ENCODE measurements at regions not wholly inside any gene's neighbourhood (a gene's known extent, or its start where the extent isn't known, plus 50 kb on each side); places are given as distances from the start of the nearest gene placed in this dataset.

- no peaks in the 10 kb centered on the region for H3K36me3 ChIP-seq (ENCODE audit: insufficient read depth, low read length)
- H3K9me3 ChIP-seq (ENCODE audit: low read length) = peaks cover 3% of the 10 kb centered on the region
- H3K27me3 ChIP-seq (ENCODE audit: insufficient read depth, low read length) = peaks cover 27% of the 10 kb centered on the region
- no peaks in the 10 kb centered on the region for H3K4me1 ChIP-seq (ENCODE audit: insufficient read depth, low read length)
- no peak overlapping the region for H3K4me3 ChIP-seq (ENCODE audit: low read length)
- H2AFZ ChIP-seq (ENCODE audit: low read depth, low read length) = no peak overlapping the region
Observed at GRCh38 chr20:62537649-62538292, 62.0 kb upstream of the GATA5 start.

- H3K27me3 ChIP-seq (ENCODE audit: insufficient read depth, low read length) = peaks cover 16% of the 10 kb centered on the region
- no peak overlapping the region for H2AFZ ChIP-seq (ENCODE audit: low read depth, low read length)
- H3K4me3 ChIP-seq (ENCODE audit: low read length) = no peak overlapping the region
- H3K9me3 ChIP-seq (ENCODE audit: low read length) = peaks cover 3% of the 10 kb centered on the region
- no peaks in the 10 kb centered on the region for H3K36me3 ChIP-seq (ENCODE audit: insufficient read depth, low read length)
- no peaks in the 10 kb centered on the region for H3K4me1 ChIP-seq (ENCODE audit: insufficient read depth, low read length)
Observed at GRCh38 chr20:62539198-62540045, 63.6 kb upstream of the GATA5 start.

GRCh38 chr20:62540504-62540903 lies 64.7 kb upstream of the GATA5 start:
- no peak overlapping the region for H2AFZ ChIP-seq (ENCODE audit: low read depth, low read length)
- H3K9me3 ChIP-seq (ENCODE audit: low read length) = peaks cover 3% of the 10 kb centered on the region
- no peaks in the 10 kb centered on the region for H3K4me1 ChIP-seq (ENCODE audit: insufficient read depth, low read length)
- H3K27me3 ChIP-seq (ENCODE audit: insufficient read depth, low read length) = peaks cover 8% of the 10 kb centered on the region
- H3K4me3 ChIP-seq (ENCODE audit: low read length) = no peak overlapping the region
- no peaks in the 10 kb centered on the region for H3K36me3 ChIP-seq (ENCODE audit: insufficient read depth, low read length)

- Histone ChIP-seq H3K27me3 (ENCODE audit: insufficient read depth, low read length) (peaks cover 7% of the 10 kb centered on the region), H3K36me3 (ENCODE audit: insufficient read depth, low read length) (no peaks in the 10 kb centered on the region), H3K4me3 (ENCODE audit: low read length) (no peak overlapping the region), H3K4me1 (ENCODE audit: insufficient read depth, low read length) (no peaks in the 10 kb centered on the region), H3K9me3 (ENCODE audit: low read length) (peaks cover 3% of the 10 kb centered on the region), H2AFZ (ENCODE audit: low read depth, low read length) (no peak overlapping the region)
Observed at GRCh38 chr20:62542862-62543261, 67.1 kb upstream of the GATA5 start.

- peaks cover 15% of the 10 kb centered on the region for H3K27me3 ChIP-seq (ENCODE audit: insufficient read depth, low read length)
- no peaks in the 10 kb centered on the region for H3K4me1 ChIP-seq (ENCODE audit: insufficient read depth, low read length)
- H3K36me3 ChIP-seq (ENCODE audit: insufficient read depth, low read length) = no peaks in the 10 kb centered on the region
- H2AFZ ChIP-seq (ENCODE audit: low read depth, low read length) = no peak overlapping the region
- H3K4me3 ChIP-seq (ENCODE audit: low read length) = no peak overlapping the region
- peaks cover 3% of the 10 kb centered on the region for H3K9me3 ChIP-seq (ENCODE audit: low read length)
Observed at GRCh38 chr20:62543470-62544302, 67.9 kb upstream of the GATA5 start.

GRCh38 chr20:62544505-62545055 lies 68.8 kb upstream of the GATA5 start:
- no peak overlapping the region for H2AFZ ChIP-seq (ENCODE audit: low read depth, low read length)
- H3K36me3 ChIP-seq (ENCODE audit: insufficient read depth, low read length) = no peaks in the 10 kb centered on the region
- no peak overlapping the region for H3K4me3 ChIP-seq (ENCODE audit: low read length)
- peaks cover 23% of the 10 kb centered on the region for H3K27me3 ChIP-seq (ENCODE audit: insufficient read depth, low read length)
- H3K9me3 ChIP-seq (ENCODE audit: low read length) = peaks cover 3% of the 10 kb centered on the region
- no peaks in the 10 kb centered on the region for H3K4me1 ChIP-seq (ENCODE audit: insufficient read depth, low read length)

- H3K27me3 ChIP-seq (ENCODE audit: insufficient read depth, low read length) = peaks cover 28% of the 10 kb centered on the region
- no peak overlapping the region for H3K4me3 ChIP-seq (ENCODE audit: low read length)
- peaks cover 3% of the 10 kb centered on the region for H3K9me3 ChIP-seq (ENCODE audit: low read length)
- no peaks in the 10 kb centered on the region for H3K4me1 ChIP-seq (ENCODE audit: insufficient read depth, low read length)
- no peaks in the 10 kb centered on the region for H3K36me3 ChIP-seq (ENCODE audit: insufficient read depth, low read length)
- H2AFZ ChIP-seq (ENCODE audit: low read depth, low read length) = no peak overlapping the region
Observed at GRCh38 chr20:62545271-62545670, 69.5 kb upstream of the GATA5 start.

GRCh38 chr20:62545901-62546525 lies 70.2 kb upstream of the GATA5 start:
- Histone ChIP-seq H2AFZ (ENCODE audit: low read depth, low read length) (no peak overlapping the region), H3K36me3 (ENCODE audit: insufficient read depth, low read length) (no peaks in the 10 kb centered on the region), H3K4me3 (ENCODE audit: low read length) (no peak overlapping the region), H3K9me3 (ENCODE audit: low read length) (peaks cover 3% of the 10 kb centered on the region), H3K4me1 (ENCODE audit: insufficient read depth, low read length) (no peaks in the 10 kb centered on the region), H3K27me3 (ENCODE audit: insufficient read depth, low read length) (peaks cover 35% of the 10 kb centered on the region)

GRCh38 chr20:62546606-62547005 lies 70.8 kb upstream of the GATA5 start:
- Histone ChIP-seq H3K4me1 (ENCODE audit: insufficient read depth, low read length) (peaks cover 4% of the 10 kb centered on the region), H3K36me3 (ENCODE audit: insufficient read depth, low read length) (no peaks in the 10 kb centered on the region), H2AFZ (ENCODE audit: low read depth, low read length) (no peak overlapping the region), H3K27me3 (ENCODE audit: insufficient read depth, low read length) (peaks cover 40% of the 10 kb centered on the region), H3K4me3 (ENCODE audit: low read length) (no peak overlapping the region), H3K9me3 (ENCODE audit: low read length) (no peaks in the 10 kb centered on the region)

- H3K9me3 ChIP-seq (ENCODE audit: low read length) = no peaks in the 10 kb centered on the region
- no peak overlapping the region for H3K4me3 ChIP-seq (ENCODE audit: low read length)
- H3K36me3 ChIP-seq (ENCODE audit: insufficient read depth, low read length) = no peaks in the 10 kb centered on the region
- peaks cover 8% of the 10 kb centered on the region for H3K4me1 ChIP-seq (ENCODE audit: insufficient read depth, low read length)
- no peak overlapping the region for H2AFZ ChIP-seq (ENCODE audit: low read depth, low read length)
- peaks cover 47% of the 10 kb centered on the region for H3K27me3 ChIP-seq (ENCODE audit: insufficient read depth, low read length)
Observed at GRCh38 chr20:62547364-62547763, 71.6 kb upstream of the GATA5 start.

- Histone ChIP-seq H3K27me3 (ENCODE audit: insufficient read depth, low read length) (peaks cover 57% of the 10 kb centered on the region), H3K4me3 (ENCODE audit: low read length) (no peak overlapping the region), H2AFZ (ENCODE audit: low read depth, low read length) (no peak overlapping the region), H3K9me3 (ENCODE audit: low read length) (no peaks in the 10 kb centered on the region), H3K36me3 (ENCODE audit: insufficient read depth, low read length) (no peaks in the 10 kb centered on the region), H3K4me1 (ENCODE audit: insufficient read depth, low read length) (peaks cover 8% of the 10 kb centered on the region)
Observed at GRCh38 chr20:62548471-62548870, 72.7 kb upstream of the GATA5 start.

- Histone ChIP-seq H3K4me3 (ENCODE audit: low read length) (no peak overlapping the region), H3K9me3 (ENCODE audit: low read length) (no peaks in the 10 kb centered on the region), H2AFZ (ENCODE audit: low read depth, low read length) (no peak overlapping the region), H3K36me3 (ENCODE audit: insufficient read depth, low read length) (no peaks in the 10 kb centered on the region), H3K27me3 (ENCODE audit: insufficient read depth, low read length) (peaks cover 63% of the 10 kb centered on the region), H3K4me1 (ENCODE audit: insufficient read depth, low read length) (peaks cover 8% of the 10 kb centered on the region)
Observed at GRCh38 chr20:62549029-62549428, 73.2 kb upstream of the GATA5 start.
